Stimulated activated naive CD8-positive, alpha-beta T cell treated with anti-CD3 and anti-CD28 coated beads, Interleukin-15, Interleukin-2, amounts not matched to agents 100 U/mL and 50 U/mL, for 24 hours (primary cell): ENCODE measurements at regions not wholly inside any gene's neighbourhood (a gene's known extent, or its start where the extent isn't known, plus 50 kb on each side); places are given as distances from the start of the nearest gene placed in this dataset.

ENCODE experiments used
- ATAC-seq: fragments of 150-1000 bp; cut with Tn5 transposase; one replicate; pipeline ENCODE4 v1.10.0; 2021
- DNase-seq: peaks from one replicate; pipeline ENCODE4 v3.0.0; 2021

DNA sequence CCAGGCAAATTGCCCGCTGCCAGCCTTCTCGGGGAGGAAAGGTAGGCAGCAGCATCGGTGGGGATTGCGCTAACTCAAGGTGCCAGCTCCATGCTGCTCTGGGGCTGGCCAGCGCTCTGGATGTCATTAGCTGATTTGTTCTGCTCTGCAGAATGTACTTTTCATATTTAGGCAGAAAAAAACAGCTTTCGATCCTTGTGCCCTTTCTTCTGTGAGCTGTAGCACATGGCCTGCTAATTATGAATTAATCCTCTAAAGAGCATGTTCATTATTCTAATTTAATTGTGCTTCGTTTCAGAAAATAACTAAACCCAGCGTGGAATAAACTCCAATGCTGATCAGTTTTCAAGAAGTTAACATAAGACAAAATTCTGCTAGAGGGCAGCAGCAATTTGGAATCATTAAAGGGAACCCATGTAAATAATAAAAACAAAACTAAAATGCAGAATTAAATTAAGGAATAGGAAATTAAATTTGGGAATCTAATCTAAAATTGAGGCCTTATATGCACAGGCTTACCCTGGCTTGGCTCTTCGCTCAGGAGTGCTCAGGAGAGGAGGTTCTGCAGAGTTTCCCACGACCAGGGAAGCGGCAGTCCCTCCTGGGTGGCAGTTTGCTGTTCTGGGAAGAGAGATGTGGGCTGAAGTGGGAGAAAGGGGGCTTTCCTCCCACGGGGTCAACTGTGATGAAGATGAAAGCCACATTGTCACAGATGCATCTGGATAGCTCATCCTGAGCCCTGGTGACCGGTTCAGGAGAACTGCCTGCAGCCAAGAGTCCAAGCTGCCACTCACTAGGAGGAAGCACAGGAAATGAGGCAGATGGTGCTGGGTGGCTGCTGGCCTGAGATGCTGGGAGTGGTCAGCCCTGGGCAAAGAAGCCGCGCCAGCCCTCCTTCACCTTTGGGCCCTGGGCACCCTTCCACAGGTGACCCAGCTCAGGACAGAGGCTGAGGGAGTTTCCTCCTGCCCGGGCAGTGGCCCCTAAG, 93.2 kb upstream of the PKDCC start:
- ATAC-seq (no peak), DNase-seq (no peak)

DNA sequence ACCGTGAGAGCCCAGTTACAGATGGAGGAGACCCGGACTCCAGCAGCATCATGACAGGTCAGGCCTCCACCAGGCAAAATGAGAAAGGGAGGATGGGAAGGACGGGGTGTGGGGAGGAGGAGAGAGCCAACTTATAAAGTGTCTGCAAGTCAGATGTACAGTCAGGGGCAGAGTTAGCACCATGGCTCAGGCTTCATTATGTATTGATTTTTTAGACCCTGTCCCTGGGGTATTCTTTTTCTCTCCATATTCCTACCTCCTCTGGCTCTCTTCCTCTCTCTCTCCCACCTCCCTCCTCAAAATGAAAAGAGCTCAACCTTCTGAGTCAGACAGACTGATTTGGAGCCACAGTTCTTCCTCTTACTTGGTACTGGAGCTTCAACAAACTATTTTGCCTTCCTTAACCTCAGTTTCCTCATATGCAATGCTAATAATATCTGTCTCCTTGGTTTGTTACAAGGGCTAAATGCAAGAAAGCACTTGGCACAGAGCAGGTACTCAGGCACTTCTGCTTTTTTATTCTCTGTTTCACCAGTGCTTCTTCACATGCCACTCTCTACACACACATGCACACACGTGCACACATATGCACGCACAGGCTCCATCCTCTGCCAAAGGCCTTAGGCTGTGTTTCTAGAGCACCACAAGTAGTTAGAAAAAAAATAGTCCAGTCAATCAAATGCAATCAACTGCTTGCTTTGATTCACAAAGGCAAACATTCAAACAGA, 92.3 kb upstream of the PKDCC start:
- no peak for DNase-seq
- ATAC-seq = peak; percentile 10

DNA sequence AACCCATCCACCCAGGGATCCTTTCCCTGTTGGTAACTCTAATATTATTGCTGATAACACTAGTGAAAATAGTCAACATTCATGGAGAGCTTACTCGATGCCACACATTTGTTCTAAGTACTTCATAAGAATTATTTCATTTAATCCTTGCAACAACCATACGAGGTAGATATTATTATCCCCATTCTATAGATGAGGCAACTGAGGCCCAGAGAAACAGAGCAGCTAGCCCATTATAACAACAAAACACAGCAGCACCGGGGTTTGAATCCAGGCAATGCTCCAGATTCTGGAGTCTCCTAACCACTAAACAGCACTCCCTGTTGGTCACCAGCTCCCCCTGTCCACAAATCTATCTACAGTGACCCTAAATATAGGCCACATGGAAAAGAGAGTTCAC, 90.4 kb upstream of the PKDCC start:
- no peak for ATAC-seq
- DNase-seq = no peak

DNA sequence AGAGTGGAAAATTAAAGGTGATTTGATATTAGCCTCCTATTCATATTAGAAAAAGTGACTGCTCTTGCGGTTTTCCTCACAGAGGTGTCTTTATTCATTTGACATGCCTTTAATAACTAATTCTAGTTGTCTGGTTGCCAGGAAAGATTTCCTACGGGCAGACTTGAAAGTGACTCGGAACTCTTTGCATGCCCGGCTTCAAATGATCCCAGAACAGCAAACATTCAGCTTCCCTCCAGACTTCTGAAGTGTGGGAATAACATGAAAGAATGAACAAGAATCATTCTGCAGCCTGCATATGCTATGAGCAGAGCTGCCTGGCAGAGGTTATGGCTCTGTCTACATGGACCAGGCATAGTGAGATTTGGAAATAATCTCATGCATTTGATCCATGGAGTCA, 89.6 kb upstream of the PKDCC start:
- DNase-seq (no peak), ATAC-seq (no peak)

DNA sequence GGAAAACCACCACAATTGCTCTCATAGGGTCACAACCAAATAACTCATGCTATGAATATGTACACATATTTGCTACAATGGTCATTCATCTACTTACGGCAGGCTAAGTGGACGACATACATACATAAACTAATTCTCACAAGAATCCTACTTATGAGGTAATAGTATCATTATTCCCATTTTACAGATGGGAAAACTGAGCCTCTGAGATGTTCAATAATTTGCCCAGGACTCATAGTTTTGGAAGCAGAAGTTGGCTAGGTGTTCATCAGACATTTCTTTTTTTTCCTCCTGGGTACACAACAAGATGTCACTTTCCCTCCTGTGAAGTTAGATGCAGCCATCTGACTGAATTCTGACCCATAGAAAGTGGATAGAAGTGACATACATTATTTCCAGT, 89.0 kb upstream of the PKDCC start:
- ATAC-seq (no peak), DNase-seq (no peak)

DNA sequence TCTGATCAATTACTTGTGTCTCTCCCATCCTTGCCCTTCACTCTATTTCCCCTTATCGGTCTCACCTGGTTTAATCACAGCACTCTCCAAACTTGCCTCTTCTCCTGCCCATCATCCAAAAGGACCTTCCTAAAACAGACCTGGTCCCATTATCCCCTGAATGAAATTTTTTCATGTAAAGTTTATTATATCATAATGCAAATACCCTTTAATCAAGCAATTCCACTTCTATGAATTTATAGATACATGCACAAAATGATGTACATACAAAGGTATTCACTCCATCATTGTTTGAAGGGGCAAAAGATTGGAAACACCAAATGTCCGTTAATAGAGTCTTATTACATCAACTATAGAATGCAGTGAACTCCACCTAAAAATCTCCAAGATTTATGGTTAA, 88.1 kb upstream of the PKDCC start:
- ATAC-seq = no peak
- no peak for DNase-seq

DNA sequence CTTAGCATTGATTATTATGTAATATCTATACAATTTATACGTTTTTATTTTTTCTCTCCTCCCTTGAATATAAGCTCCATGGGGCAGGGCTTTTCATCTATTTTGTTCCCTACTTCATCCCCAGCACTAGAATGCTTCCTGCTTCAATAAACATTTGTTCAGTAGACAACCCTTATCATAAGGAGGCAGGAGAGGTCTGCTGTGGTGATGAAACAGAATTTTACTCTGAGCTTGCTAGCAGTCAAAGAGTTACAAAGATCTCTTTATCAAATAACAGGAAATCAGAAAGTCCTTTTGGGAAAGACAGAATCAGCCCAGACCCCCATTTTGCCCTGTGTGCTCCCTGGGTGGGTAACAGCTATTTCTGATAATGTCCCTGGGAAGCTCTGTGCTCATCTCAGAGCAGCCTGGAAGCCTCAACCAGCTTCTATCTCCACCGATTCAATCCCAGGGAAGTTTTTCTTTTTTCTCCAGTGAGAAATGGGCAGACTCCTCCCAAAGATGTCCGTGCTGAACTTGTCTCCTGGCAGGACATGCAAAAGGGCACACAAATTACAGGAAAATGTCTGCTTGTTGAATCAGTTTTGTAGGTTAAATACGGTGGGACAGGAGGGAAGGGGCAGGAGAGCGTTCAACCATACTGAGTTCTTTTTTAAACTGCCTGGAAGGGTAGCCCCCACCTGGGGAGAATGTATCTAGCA, 84.7 kb upstream of the PKDCC start:
- DNase-seq (no peak), ATAC-seq (no peak)

DNA sequence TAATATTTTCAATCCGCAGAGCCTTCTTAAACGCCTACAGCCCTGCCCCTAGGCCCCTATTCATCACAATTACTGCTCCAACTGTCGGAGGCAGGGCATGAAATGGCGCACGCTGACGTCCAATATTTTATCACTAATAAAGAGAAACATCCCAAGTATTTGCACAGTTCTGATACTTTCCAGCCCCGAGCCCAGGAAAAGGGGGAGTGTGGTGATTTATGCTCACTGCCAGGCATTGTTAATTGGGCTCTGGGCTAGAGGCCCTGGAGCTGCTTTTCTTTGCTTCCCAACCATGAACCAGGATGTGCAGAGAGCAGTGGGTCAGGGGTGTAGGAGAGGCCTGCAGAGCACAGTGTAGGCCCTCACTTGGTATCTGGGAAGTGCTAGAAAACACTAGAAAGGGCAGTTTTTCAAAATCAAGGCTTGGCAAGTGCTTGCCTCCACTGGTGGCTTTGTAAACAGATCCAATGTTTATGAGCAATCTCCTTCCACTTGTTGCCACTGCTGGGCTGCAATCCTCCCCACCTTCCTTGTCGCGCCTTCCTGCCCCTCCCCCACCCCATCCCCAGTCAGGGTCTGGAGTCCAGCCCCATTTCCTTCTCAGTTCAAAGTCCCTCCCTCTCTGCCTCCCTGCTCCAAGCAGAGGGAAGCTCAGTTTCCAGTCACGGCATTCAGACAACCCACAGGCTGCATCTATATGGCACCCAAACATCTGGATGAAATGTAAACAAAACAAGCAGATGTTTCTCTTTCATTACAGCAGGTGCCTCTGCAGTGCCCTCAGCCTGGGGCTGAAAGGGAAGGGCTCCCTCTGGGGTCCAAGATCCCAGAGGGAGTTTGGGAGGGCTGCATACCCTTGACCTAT, 83.9 kb upstream of the PKDCC start:
- no peak for DNase-seq
- ATAC-seq = no peak

DNA sequence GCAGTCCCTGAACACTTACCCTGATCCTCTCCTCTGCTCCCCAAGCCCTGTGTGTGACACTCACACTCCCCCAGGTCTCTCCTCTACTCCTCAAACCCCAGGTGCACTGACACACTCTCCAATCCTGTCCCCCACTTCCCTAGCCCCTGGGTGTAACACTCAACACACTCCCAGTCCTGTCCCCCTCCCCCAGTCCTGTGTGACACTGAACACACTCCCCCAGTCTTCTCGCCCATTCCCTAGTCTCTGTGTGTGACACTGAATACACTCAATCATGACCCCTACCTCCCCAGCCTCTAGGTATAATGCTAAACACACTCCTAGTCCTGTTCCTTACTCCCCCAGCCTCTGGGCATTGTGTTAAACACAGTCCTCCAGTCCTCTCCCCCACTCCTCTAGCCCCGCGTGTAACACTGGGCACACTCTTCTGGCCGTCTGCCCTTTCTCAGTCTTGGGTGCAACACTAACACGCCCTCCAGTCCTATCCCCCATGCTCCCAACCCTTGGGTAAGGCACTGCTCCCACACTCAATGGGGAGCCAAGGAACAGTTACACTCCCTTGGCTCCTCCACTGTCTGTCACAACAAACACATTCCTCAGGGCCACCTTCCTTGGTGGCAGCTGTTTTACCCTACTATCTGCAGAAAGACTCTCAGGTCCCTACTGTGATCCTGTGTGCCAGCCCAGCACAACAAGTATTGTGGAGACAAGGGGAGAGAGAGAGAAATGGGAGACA, 82.5 kb upstream of the PKDCC start:
- DNase-seq (no peak), ATAC-seq (peak; percentile 24)

DNA sequence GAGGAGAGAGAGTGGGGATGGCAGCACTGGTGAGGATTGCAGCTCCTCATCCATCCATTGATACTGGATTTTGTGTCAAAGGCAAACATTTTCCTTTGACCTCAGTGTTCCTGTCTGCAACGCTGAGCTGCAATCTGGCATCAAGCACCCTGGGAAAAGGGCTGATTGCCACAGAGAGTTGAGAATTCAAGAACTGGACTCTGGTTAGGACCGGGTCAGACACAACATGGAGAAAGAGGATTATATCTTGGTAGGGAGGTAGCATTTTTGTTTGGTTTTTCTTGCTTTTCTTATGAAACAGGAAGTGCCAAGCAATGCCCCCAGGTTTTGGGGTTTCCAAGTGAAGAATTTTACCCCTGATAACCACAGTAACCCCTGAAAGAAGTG, 81.9 kb upstream of the PKDCC start:
- ATAC-seq (no peak), DNase-seq (no peak)

DNA sequence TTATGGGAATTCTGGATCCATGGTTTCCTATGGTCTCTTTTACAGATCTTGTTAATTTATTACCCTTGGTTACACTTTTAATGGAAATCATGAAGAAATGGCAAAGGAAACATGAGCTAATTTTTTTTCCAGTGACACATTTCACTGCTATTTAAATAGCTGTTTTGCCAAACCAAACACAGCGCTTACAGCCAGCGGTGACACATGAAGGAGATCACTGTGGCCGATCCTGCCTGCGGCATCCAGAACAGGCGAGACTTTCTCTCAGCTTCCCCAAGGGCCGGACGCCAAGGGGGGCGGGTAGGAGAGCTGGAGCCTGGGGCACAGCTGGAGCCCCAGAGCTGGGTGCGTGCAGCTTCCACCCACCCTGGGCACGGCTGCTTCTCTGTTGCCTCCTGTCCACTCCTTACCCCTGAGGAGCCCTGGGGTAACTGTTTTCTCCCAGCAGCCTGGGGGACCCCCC, 81.4 kb upstream of the PKDCC start:
- DNase-seq (no peak), ATAC-seq (peak; percentile 20)

DNA sequence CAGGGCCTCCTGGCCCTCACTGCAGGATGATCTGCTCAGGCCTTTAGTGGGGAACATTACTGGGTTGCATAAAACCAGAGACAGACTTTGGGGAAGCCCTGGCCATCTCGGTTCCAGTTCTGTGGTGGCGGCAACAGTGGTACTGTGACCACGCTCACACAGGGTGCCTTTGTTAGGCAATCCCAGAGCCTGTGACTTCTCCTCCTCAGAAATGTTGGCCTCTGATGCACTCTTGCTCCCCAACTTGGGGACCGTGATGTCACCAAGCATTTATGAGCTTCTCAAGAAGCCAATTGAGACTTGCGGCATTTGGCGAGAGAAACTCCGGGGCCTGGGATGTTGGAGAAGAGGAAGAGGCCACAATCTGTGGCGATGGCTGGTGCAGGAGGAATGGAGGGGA, 80.9 kb upstream of the PKDCC start:
- ATAC-seq = no peak
- no peak for DNase-seq

DNA sequence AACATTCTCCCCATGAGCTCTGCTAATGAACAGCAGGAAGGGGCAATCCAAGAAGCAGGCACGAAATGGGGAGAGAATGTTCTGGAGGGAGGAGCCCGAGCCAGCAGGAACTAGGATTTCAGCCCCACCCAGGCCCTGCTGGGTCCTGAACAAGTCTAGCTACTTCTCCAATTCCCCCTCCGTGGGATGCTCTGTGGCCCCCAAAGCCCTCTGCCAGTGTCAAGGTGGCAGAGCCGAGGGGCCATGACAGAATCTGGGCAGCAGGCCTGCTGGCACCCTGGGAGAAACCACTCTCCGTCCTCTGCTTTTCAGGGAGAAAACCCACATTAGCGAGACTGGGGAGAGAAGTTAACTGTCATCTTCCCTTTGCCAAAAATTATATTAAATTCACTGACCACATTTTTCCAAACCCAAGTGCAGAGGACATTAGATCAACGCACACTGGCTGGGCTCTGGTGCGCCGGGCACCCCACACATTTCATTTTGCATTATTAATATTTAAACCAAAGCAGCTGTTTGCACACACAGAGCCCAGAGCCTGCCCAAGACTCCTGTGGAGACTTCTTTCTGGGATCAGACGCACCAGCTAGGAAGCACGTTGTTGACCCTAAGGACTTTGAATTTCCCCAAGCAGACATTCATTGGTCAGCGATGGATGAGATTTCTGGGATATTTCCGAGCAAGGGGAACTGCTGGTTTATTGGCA, 80.2 kb upstream of the PKDCC start:
- DNase-seq = no peak
- ATAC-seq = no peak

DNA sequence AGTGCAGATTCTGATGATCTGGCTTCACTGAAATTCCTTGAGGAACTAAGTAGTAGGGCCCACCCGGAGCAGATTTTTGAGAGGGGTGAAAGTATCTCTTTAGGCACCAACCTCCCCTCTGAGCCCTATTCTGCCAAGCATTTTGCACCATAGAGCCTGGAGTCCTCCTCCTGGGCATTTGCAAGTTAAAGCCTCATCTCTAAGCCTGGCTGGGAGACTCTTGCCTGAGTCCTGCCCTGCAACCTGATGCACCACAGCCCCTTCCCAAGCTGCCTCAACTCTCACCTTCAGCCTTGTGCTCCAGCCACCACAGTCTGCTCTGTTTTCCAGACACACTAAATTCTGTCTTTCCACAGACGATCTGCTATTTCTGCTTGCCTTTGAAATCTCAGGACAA, 79.6 kb upstream of the PKDCC start:
- ATAC-seq (no peak), DNase-seq (no peak)

DNA sequence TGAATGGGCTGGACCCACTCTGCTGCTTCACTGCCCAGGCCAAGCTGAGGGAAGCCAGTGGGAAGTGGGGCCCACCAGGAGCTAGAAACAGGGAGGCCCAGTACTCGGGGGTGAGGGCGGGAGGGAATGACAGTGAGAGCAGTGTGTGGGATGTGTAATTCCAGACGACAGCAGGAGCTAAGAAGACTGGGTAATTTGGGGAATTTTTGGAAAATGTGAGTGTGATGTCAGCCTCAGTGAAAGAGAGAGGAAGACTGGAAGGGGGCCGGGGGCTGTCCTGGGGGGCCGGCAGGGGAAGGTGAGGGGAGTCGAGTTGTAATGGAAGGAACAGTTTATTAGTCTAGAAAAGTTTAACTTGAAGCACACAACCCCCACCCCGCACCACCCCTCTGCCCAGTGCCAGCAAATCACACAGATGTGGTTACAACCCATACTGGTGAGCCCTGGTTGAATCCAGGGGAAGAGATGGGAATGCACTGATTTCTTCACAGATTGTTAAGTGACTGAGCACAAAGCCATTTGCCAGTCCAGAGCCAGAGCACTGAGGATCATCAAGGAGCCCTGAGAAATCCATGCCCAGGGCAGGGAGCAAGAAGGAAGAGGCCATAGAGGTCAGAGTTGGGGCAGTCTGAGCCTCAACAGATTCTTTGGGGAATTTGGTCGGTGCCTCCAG, 76.7 kb upstream of the PKDCC start:
- no peak for ATAC-seq
- DNase-seq = no peak

DNA sequence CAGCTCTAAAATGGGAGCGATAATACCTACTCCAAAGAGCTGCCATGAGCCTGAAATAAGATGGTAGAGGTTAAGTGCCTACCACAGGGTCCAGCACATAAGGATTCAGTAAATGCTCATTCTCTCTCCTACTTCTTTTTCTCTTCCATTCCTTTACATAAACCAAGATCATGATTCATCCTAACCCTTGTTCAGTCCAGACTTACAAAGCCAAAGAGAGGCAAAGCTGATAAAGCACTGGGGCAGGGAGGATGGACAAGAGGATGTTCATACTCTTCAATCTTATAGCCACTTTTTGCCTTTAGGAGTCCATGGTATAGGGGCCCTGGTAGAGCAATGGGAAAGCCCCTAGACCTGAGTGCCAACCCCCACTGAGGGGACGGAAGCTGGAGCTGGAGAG, 75.6 kb upstream of the PKDCC start:
- DNase-seq = no peak
- ATAC-seq = no peak

DNA sequence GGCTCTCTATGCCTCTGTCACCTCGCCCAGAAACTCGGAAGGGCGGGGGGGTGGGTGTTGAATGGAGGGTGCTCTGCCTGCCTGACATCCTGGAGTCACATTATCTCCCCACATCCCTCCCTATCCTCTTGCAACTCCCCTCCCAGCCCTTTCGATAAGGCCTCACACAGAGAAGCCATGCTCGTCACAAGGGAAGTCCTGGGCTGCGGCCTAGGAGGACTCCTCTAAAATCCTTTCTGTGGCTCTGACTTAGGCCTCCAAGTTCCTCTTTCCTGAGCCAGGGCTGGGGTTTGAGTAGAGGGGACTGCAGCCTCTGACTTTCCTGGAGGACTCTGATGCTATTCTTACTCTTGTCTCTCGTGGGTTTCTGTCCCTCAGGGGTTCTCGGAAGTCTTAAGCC, 75.0 kb upstream of the PKDCC start:
- ATAC-seq (no peak), DNase-seq (no peak)

DNA sequence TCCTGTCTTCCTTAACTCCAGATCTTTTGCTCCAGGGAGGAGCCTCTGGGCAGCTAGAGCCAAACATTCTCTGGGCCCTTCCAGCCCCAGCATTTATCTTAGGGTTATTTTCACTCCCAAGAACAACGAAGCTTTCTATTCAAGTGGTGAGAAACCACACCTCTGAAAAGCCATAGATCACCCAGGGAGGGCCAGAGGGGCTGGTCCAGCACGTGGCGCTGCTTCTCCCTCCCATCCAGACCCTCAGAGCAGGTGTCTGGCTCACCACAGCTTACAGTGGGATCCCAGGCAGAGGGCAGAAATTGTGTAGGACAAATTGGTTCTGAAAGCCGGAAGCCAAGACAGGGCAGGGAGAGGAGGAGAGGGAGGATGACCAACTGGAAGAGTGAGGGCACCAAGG, 74.0 kb upstream of the PKDCC start:
- no peak for DNase-seq
- ATAC-seq = no peak

DNA sequence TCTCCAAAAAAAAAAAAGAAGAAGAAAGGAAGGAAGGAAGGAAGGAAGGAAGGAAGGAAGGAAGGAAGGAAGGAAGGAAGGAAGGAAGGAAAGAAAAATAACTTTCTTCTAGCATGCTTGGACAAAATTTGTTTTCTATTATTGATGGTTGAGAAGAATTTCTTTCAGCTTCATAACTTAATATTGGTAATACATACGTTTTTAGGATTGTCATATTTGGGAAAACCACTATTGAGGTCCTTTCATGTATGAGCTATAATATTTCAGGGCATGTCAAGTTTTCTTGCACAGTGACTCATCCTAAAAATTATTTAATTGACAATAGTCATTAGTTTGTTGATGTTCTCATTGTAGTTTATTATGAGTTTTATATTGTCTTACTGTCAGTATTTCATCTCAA, 66.4 kb upstream of the PKDCC start:
- ATAC-seq (no peak), DNase-seq (no peak)

DNA sequence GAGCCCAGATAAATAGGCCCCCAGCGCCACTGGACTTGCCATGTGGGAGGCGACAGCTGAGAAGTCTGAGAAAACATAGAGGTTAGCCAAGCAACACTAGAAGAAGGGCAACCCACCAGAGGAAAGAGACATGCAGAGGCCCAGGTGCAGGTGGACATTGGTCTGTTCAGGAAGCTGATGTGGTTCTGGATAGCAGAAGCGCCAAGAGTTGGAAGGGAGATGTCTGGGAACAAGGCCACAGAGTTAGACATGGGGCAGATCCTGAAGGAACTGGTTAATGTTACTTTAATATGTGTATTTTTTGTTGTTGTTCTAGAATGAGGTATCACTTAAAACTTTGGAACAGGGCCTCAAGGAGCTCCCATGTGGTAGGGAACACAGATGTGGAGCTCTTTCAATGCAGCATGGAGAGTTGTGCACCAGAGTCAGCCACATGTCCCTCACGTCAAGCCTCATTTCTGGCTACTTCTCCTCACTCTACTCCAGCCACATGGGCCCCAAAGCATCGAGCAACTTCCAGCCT, 62.2 kb upstream of the PKDCC start:
- ATAC-seq = no peak
- no peak for DNase-seq
